GM12892 (cell line): ENCODE measurements at regions not wholly inside any gene's neighbourhood (a gene's known extent, or its start where the extent isn't known, plus 50 kb on each side); places are given as distances from the start of the nearest gene placed in this dataset.

Experiments used
- POLR2A ChIP-seq: IDR thresholded peaks from 2 replicates; pipeline ENCODE4 v1.6.1; 2011; ENCODE audit warnings: low read depth, low read length, control low read depth
- POLR2AphosphoS5 ChIP-seq: IDR thresholded peaks from 2 replicates; pipeline ENCODE4 v1.6.1; 2011; ENCODE audit warnings: low read depth, low read length, control low read depth
- TAF1 ChIP-seq: IDR thresholded peaks from 2 replicates; pipeline ENCODE4 v1.6.1; 2011; ENCODE audit warnings: low read depth, mild to moderate bottlenecking, control low read depth, low read length, borderline replicate concordance

DNA sequence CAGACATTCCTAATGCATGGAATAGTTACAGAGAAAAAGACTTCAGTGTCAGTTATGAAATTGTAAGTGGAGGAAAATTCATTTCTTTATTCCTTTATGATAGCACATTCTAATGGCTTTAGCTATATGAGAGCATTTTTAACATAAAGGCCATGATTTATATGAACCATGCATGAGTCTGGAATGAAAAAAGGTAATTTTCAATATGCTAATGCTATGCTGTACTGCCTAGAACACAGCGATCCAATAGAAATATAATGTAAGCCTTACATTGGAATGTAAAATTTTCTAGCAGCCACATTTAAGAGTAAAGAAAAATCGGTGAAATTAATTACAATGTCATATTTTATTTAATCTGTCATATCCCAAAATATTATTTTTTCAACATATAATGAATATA, 932.0 kb downstream of the C4orf33 start:
- no peak for TF ChIP-seq POLR2A
- TF ChIP-seq TAF1 = no peak
- TF ChIP-seq POLR2AphosphoS5 = no peak
